ENCODE measurements at regions not wholly inside any gene's neighbourhood (a gene's known extent, or its start where the extent isn't known, plus 50 kb on each side); places are given as distances from the start of the nearest gene placed in this dataset.

DNA sequence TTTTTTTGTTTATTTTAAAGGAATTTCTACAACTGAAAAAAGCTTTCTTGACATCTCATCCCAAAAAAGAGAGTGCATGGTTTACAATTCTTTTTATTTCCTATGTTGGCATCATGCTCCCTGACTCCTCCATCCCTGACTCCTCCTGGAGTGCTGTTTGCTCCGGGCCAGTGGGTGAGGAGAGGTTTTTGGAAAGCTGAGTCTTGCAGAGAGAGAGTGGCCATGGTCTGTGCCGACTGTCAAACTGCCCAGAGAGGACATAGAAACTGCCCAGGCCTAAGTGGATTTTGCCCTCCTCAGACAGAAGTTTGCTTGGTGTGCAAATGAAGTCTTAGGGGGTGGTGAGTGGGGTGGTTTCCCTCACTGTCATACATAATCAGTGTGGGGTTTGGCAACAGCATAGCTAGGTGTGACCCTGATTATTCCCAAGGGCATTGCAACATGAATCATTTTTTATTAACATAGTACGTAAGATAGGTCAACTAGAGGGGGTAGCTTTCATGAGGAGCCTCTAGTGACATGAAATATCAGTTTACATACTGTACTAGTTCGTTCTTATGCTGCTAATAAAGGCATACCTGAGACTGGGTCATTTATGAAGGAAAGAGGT is 179.8 kb upstream of the UBL3 start:
- H3K27ac ChIP-seq = no peak overlapping the region
- H3K27me3 ChIP-seq = no peaks in the 10 kb centered on the region
- no peak overlapping the region for H3K4me3 ChIP-seq
- no peak for TF ChIP-seq POLR2AphosphoS5 (IDR thresholded peaks at IDR 0.05)
- TF ChIP-seq POLR2A (IDR thresholded peaks at IDR 0.05) = no peak
- TF ChIP-seq, protein P1, sequence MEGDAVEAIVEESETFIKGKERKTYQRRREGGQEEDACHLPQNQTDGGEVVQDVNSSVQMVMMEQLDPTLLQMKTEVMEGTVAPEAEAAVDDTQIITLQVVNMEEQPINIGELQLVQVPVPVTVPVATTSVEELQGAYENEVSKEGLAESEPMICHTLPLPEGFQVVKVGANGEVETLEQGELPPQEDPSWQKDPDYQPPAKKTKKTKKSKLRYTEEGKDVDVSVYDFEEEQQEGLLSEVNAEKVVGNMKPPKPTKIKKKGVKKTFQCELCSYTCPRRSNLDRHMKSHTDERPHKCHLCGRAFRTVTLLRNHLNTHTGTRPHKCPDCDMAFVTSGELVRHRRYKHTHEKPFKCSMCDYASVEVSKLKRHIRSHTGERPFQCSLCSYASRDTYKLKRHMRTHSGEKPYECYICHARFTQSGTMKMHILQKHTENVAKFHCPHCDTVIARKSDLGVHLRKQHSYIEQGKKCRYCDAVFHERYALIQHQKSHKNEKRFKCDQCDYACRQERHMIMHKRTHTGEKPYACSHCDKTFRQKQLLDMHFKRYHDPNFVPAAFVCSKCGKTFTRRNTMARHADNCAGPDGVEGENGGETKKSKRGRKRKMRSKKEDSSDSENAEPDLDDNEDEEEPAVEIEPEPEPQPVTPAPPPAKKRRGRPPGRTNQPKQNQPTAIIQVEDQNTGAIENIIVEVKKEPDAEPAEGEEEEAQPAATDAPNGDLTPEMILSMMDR (IDR thresholded peaks at IDR 0.05) = no peak
- intact Hi-C loops (cut with DNase I; ENCODE audit: low total_unique reads) = no loop called here
- no peaks in the 10 kb centered on the region for H3K4me1 ChIP-seq
- H3K9me3 ChIP-seq = no peaks in the 10 kb centered on the region
- no peaks in the 10 kb centered on the region for H3K36me3 ChIP-seq
- DNase-seq (ENCODE audit: low spot score in 2 of 2) = no peak

DNA sequence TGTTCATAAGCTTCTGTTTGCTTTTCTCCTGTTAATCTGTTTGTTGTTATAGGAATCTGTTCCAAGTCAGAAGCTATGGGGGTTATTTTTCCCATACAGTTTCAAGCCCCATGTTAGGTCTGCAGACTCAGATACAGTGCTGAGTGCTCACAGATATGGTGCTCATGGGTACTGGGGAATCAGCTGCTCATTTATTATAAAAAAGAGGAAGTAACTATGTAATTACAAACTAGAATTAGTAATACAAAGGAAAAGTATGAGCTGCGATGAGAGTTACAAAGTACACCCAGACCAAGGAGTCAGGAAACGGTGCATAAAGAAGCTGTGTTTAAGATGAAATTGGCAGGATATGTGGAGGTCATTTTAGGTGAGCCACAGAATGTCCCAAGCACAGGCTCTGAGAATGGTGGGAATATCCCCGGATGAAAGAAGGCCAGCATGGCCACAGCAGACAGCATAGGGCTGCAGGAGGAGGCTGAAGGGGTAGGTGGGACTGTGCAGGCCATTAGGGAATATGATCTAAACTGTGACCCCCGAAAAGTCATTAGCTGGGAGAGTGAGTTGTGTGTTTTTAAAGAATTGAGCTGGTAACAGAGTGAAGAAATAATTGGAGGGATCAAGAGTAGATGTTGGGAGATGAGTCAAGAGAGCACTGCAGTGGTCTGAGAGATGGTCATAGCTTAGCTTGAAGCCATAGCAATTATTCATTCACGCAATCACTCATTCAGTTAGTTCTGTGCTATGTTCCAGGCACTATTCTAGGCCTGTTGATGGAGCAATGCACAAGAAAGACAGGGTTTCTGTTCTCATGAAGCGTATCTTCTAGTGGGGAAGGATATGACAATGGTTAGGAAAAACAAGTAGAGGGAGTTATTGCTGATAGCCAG is 177.4 kb upstream of the UBL3 start:
- Histone ChIP-seq H3K27me3 (no peaks in the 10 kb centered on the region), H3K9me3 (no peaks in the 10 kb centered on the region), H3K4me3 (no peak overlapping the region), H3K4me1 (no peaks in the 10 kb centered on the region), H3K27ac (no peak overlapping the region), H3K36me3 (no peaks in the 10 kb centered on the region)
- intact Hi-C loops (cut with DNase I; ENCODE audit: low total_unique reads) = no loop called here
- DNase-seq (ENCODE audit: low spot score in 2 of 2) = no peak
- TF ChIP-seq POLR2AphosphoS5 (IDR thresholded peaks at IDR 0.05) (no peak), POLR2A (IDR thresholded peaks at IDR 0.05) (no peak)
- TF ChIP-seq, protein P1 (IDR thresholded peaks at IDR 0.05) = no peak

DNA sequence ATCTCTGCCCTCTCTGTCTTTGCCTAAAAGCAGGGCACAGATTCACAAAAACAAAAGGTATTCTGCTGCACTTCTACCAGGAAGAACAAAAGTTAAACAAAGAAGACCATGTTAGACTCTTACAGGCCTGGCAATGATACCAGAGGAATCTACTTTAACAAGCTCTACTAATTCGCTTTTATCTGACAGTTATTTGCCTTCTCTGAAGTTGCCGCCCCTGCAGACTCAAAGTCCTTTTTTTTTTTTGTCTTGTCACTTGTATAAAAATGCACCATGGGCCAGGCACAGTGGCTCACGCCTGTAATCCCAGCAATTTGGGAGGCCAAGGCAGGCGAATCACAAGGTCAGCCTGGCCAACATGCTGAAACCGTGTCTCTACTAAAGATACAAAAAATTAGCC is 176.5 kb upstream of the UBL3 start:
- no peaks in the 10 kb centered on the region for H3K36me3 ChIP-seq
- DNase-seq (ENCODE audit: low spot score in 2 of 2) = no peak
- intact Hi-C loops (cut with DNase I; ENCODE audit: low total_unique reads) = no loop called here
- H3K4me3 ChIP-seq = no peak overlapping the region
- no peaks in the 10 kb centered on the region for H3K9me3 ChIP-seq
- H3K27ac ChIP-seq = no peak overlapping the region
- no peaks in the 10 kb centered on the region for H3K4me1 ChIP-seq
- TF ChIP-seq, protein P1 (IDR thresholded peaks at IDR 0.05) = no peak
- no peak for TF ChIP-seq POLR2A (IDR thresholded peaks at IDR 0.05)
- TF ChIP-seq POLR2AphosphoS5 (IDR thresholded peaks at IDR 0.05) = no peak
- no peaks in the 10 kb centered on the region for H3K27me3 ChIP-seq

DNA sequence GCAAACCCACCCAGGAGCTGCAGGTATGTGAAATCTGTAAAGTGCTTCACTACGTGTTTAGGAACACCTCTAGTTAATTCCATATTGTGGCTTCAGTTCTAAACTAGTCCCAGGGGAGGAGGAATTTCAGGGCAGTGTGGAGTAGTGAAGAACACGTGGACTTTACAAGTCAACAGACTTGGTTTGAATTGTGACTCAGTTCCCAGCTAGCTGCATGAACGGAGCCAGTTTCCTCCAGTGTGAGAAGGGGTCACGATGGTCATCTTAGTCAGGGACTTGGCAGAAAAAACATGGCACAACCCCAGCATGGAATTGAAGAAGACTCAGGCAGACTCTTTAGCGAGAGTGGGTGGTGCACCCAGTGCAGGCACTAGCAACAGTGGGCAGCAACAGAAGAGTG is 175.7 kb upstream of the UBL3 start:
- H3K27me3 ChIP-seq = no peaks in the 10 kb centered on the region
- H3K36me3 ChIP-seq = no peaks in the 10 kb centered on the region
- TF ChIP-seq POLR2AphosphoS5 (IDR thresholded peaks at IDR 0.05) = no peak
- no peak for TF ChIP-seq POLR2A (IDR thresholded peaks at IDR 0.05)
- TF ChIP-seq, protein P1 (IDR thresholded peaks at IDR 0.05) = no peak
- H3K9me3 ChIP-seq = no peaks in the 10 kb centered on the region
- no peaks in the 10 kb centered on the region for H3K4me1 ChIP-seq
- no peak for DNase-seq (ENCODE audit: low spot score in 2 of 2)
- no peak overlapping the region for H3K4me3 ChIP-seq
- no peak overlapping the region for H3K27ac ChIP-seq
- intact Hi-C loops (cut with DNase I; ENCODE audit: low total_unique reads) = no loop called here

DNA sequence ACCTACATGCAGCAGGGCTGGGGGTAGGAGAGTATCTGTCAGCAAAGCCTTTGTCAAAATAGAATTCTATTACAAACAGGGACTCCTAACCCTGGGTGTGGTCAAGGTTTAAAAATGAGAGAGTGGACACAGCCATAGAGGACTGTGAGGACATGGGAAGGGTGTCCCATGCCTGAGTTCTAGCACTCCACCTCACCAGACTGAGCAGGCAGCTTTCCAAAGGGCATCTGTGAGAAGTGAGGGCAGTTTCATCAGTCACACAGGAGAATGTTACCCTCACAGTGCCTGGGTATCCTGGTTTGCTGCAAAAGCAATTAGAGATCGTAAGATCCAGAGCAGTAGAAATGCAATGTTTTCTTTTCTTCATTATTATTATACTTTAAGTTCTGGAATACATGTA is 174.9 kb upstream of the UBL3 start:
- no peak for DNase-seq (ENCODE audit: low spot score in 2 of 2)
- H3K27ac ChIP-seq = no peak overlapping the region
- no peaks in the 10 kb centered on the region for H3K36me3 ChIP-seq
- intact Hi-C loops (cut with DNase I; ENCODE audit: low total_unique reads) = no loop called here
- H3K27me3 ChIP-seq = no peaks in the 10 kb centered on the region
- TF ChIP-seq, protein P1 (IDR thresholded peaks at IDR 0.05) = no peak
- TF ChIP-seq POLR2AphosphoS5 (IDR thresholded peaks at IDR 0.05) (no peak), POLR2A (IDR thresholded peaks at IDR 0.05) (no peak)
- no peak overlapping the region for H3K4me3 ChIP-seq
- no peaks in the 10 kb centered on the region for H3K4me1 ChIP-seq
- H3K9me3 ChIP-seq = no peaks in the 10 kb centered on the region

All from breast epithelium (tissue), 4 donors.